Gastroesophageal sphincter (tissue), 3 donors: ENCODE measurements at regions not wholly inside any gene's neighbourhood (a gene's known extent, or its start where the extent isn't known, plus 50 kb on each side); places are given as distances from the start of the nearest gene placed in this dataset.

ENCODE experiments used
- POLR2A ChIP-seq, 2 donors: fragments of 450-650 bp; IDR thresholded peaks; one replicate each; pipeline ENCODE4 v1.6.1; 2017; ENCODE audit warnings: antibody characterized with exemption in 2 of 2, mild to moderate bottlenecking in 2 of 2, moderate library complexity in 1 of 2
- POLR2AphosphoS5 ChIP-seq: sonication (generic); formaldehyde crosslinking; IDR thresholded peaks from one replicate; pipeline ENCODE4 v1.6.1; 2017; ENCODE audit warnings: antibody characterized with exemption
- TF ChIP-seq, protein P1 (sequence below), 4 experiments: fragments of 200-600 bp in 2 of 4; fragments of 450-650 bp in 2 of 4; sonication (generic) in 1 of 4; IDR thresholded peaks; one replicate each; pipeline ENCODE4 v1.5.1; 2017 to 2019; ENCODE audit warnings: antibody characterized with exemption in 4 of 4, mild to moderate bottlenecking in 2 of 4, moderate library complexity in 2 of 4

GRCh38 chr18:70892381-70892780 is 603.5 kb downstream of the SOCS6 start:
- TF ChIP-seq, protein P1, sequence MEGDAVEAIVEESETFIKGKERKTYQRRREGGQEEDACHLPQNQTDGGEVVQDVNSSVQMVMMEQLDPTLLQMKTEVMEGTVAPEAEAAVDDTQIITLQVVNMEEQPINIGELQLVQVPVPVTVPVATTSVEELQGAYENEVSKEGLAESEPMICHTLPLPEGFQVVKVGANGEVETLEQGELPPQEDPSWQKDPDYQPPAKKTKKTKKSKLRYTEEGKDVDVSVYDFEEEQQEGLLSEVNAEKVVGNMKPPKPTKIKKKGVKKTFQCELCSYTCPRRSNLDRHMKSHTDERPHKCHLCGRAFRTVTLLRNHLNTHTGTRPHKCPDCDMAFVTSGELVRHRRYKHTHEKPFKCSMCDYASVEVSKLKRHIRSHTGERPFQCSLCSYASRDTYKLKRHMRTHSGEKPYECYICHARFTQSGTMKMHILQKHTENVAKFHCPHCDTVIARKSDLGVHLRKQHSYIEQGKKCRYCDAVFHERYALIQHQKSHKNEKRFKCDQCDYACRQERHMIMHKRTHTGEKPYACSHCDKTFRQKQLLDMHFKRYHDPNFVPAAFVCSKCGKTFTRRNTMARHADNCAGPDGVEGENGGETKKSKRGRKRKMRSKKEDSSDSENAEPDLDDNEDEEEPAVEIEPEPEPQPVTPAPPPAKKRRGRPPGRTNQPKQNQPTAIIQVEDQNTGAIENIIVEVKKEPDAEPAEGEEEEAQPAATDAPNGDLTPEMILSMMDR (IDR thresholded peaks at IDR 0.05): no peak
- TF ChIP-seq POLR2A (IDR thresholded peaks at IDR 0.05) (no peak), POLR2AphosphoS5 (no peak)
